ENCODE measurements at regions not wholly inside any gene's neighbourhood (a gene's known extent, or its start where the extent isn't known, plus 50 kb on each side); places are given as distances from the start of the nearest gene placed in this dataset.

DNA sequence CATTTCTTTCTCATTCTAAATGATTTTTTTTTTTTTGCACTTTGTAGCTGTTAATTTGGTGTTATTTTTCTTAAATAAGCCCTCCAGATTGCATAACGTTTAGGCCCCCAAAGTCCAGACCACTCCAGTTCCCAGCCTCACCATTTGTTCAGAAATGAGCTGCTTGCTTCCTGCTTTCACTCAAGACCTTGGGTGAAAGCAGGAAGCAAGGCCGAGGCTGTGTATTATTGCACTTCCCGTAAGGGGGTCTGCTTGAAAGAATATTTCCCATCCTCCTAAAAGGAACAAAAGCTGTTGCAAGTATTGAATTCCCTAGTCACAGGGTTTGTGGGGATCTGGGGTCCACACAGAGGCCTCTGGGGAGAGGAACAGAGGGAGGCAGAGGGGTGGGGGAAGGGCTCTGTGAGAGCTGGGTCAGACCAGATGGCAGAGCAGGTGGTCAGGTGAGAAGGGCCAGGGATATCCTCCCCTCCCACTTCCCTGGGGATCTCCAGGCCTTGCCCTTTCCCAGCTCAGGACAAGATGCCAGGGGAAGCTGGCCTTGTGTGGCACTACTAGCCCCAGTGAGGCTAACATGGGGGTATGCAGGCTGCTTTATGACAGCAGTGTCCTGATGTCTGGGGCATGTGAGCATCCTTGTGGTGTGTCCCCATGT, 51.6 kb upstream of the MYEOV start (continued):
- TF ChIP-seq, protein P1, sequence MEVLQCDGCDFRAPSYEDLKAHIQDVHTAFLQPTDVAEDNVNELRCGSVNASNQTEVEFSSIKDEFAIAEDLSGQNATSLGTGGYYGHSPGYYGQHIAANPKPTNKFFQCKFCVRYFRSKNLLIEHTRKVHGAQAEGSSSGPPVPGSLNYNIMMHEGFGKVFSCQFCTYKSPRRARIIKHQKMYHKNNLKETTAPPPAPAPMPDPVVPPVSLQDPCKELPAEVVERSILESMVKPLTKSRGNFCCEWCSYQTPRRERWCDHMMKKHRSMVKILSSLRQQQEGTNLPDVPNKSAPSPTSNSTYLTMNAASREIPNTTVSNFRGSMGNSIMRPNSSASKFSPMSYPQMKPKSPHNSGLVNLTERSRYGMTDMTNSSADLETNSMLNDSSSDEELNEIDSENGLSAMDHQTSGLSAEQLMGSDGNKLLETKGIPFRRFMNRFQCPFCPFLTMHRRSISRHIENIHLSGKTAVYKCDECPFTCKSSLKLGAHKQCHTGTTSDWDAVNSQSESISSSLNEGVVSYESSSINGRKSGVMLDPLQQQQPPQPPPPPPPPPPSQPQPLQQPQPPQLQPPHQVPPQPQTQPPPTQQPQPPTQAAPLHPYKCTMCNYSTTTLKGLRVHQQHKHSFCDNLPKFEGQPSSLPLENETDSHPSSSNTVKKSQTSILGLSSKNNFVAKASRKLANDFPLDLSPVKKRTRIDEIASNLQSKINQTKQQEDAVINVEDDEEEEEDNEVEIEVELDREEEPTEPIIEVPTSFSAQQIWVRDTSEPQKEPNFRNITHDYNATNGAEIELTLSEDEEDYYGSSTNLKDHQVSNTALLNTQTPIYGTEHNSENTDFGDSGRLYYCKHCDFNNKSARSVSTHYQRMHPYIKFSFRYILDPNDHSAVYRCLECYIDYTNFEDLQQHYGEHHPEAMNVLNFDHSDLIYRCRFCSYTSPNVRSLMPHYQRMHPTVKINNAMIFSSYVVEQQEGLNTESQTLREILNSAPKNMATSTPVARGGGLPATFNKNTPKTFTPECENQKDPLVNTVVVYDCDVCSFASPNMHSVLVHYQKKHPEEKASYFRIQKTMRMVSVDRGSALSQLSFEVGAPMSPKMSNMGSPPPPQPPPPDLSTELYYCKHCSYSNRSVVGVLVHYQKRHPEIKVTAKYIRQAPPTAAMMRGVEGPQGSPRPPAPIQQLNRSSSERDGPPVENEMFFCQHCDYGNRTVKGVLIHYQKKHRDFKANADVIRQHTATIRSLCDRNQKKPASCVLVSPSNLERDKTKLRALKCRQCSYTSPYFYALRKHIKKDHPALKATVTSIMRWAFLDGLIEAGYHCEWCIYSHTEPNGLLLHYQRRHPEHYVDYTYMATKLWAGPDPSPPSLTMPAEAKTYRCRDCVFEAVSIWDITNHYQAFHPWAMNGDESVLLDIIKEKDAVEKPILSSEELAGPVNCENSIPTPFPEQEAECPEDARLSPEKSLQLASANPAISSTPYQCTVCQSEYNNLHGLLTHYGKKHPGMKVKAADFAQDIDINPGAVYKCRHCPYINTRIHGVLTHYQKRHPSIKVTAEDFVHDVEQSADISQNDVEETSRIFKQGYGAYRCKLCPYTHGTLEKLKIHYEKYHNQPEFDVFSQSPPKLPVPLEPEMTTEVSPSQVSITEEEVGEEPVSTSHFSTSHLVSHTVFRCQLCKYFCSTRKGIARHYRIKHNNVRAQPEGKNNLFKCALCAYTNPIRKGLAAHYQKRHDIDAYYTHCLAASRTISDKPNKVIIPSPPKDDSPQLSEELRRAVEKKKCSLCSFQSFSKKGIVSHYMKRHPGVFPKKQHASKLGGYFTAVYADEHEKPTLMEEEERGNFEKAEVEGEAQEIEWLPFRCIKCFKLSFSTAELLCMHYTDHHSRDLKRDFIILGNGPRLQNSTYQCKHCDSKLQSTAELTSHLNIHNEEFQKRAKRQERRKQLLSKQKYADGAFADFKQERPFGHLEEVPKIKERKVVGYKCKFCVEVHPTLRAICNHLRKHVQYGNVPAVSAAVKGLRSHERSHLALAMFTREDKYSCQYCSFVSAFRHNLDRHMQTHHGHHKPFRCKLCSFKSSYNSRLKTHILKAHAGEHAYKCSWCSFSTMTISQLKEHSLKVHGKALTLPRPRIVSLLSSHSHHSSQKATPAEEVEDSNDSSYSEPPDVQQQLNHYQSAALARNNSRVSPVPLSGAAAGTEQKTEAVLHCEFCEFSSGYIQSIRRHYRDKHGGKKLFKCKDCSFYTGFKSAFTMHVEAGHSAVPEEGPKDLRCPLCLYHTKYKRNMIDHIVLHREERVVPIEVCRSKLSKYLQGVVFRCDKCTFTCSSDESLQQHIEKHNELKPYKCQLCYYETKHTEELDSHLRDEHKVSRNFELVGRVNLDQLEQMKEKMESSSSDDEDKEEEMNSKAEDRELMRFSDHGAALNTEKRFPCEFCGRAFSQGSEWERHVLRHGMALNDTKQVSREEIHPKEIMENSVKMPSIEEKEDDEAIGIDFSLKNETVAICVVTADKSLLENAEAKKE (CRISPR knock-in tag; IDR thresholded peaks at IDR 0.05): no peak
- TF ChIP-seq NANOG (IDR thresholded peaks at IDR 0.05; ENCODE audit: borderline replicate concordance) (no peak), POLR2AphosphoS5 (IDR thresholded peaks at IDR 0.05; ENCODE audit: low read depth) (no peak)

DNA sequence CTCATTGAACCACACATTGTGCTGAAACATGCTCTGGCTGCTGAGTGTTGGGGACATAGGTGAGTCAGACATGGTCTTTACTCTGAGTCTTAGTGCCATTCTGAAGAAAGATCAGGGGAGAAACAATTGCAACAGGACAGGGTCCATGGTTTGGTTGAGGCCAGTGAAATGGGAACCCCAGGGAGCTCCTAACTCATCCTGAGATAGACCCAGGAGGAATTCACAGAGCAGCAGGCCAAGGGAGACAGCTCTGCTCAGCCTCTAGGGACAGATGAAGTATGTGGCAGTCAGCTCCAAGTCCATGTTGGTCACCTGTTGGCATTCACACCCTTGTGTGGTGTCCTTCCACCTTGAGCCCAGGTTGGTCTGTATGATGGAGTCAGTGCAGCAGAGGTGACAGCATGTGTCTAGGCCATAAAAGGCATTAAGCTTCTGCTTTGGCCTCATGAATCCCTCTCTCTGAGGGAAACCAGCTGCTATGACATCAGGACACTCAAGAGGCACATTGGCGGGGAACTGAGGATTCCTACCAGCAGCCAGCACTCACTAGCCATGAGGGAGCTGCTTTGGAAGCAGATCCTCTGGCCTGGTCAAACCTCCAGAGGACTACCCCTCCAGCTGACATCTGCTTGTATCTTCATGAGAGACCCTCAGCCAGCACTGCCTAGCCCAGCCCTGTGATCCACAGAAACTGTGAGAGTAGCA, 50.3 kb upstream of the MYEOV start:
- H3K4me2 ChIP-seq: no peak overlapping the region
- H3K79me2 ChIP-seq (replicated peaks; ENCODE audit: insufficient read depth): no peaks in the 10 kb centered on the region
- no peaks in the 10 kb centered on the region for H3K36me3 ChIP-seq (ENCODE audit: insufficient read depth)
- H2AFZ ChIP-seq: no peak overlapping the region
- Mint-ChIP-seq H3K27ac (no peak overlapping the region), H3K36me3 (ENCODE audit: low read depth) (no peaks in the 10 kb centered on the region; the same call in 2 of the 3 replicates), H3K9me3 (peaks cover 3% of the 10 kb centered on the region; the same call in 1 of the 3 replicates), H3K27me3 (ENCODE audit: insufficient read depth, low read depth, poor library complexity) (peaks cover 11% of the 10 kb centered on the region), H3K4me1 (no peaks in the 10 kb centered on the region; the same call in 2 of the 3 replicates), H3K4me3 (no peak overlapping the region)
- no peaks in the 10 kb centered on the region for H4K20me1 ChIP-seq (replicated peaks; ENCODE audit: insufficient read depth)
- 0 out of 2 replicates have a peak, but pooled peaks cover 4% of the 10 kb centered on the region for H3K27me3 ChIP-seq (ENCODE audit: insufficient read depth)
- H3K4me3 ChIP-seq: no peak overlapping the region
- no peaks in the 10 kb centered on the region for H3F3A ChIP-seq (replicated peaks; ENCODE audit: low read depth)
- no peak overlapping the region for H3K27ac ChIP-seq (ENCODE audit: low read depth)
- no peak for ATAC-seq
- no peaks in the 10 kb centered on the region for H3K4me1 ChIP-seq (ENCODE audit: insufficient read depth)
- DNase-seq (ENCODE audit: low spot score): no peak
- TF ChIP-seq ZNF114 (CRISPR knock-in tag; IDR thresholded peaks at IDR 0.05) (no peak), STAT1 (IDR thresholded peaks at IDR 0.05; ENCODE audit: unreplicated experiment) (no peak), NANOG (IDR thresholded peaks at IDR 0.05; ENCODE audit: borderline replicate concordance) (no peak), JUNB (IDR thresholded peaks at IDR 0.05; ENCODE audit: unreplicated experiment) (no peak), CREB1 (CRISPR knock-in tag; IDR thresholded peaks at IDR 0.05; ENCODE audit: low read depth) (no peak), ZNF331 (CRISPR knock-in tag; IDR thresholded peaks at IDR 0.05; ENCODE audit: low read depth) (no peak)
- TF ChIP-seq, protein P2, sequence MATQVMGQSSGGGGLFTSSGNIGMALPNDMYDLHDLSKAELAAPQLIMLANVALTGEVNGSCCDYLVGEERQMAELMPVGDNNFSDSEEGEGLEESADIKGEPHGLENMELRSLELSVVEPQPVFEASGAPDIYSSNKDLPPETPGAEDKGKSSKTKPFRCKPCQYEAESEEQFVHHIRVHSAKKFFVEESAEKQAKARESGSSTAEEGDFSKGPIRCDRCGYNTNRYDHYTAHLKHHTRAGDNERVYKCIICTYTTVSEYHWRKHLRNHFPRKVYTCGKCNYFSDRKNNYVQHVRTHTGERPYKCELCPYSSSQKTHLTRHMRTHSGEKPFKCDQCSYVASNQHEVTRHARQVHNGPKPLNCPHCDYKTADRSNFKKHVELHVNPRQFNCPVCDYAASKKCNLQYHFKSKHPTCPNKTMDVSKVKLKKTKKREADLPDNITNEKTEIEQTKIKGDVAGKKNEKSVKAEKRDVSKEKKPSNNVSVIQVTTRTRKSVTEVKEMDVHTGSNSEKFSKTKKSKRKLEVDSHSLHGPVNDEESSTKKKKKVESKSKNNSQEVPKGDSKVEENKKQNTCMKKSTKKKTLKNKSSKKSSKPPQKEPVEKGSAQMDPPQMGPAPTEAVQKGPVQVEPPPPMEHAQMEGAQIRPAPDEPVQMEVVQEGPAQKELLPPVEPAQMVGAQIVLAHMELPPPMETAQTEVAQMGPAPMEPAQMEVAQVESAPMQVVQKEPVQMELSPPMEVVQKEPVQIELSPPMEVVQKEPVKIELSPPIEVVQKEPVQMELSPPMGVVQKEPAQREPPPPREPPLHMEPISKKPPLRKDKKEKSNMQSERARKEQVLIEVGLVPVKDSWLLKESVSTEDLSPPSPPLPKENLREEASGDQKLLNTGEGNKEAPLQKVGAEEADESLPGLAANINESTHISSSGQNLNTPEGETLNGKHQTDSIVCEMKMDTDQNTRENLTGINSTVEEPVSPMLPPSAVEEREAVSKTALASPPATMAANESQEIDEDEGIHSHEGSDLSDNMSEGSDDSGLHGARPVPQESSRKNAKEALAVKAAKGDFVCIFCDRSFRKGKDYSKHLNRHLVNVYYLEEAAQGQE (IDR thresholded peaks at IDR 0.05; ENCODE audit: unreplicated experiment): no peak
- H3K9me2 ChIP-seq (ENCODE audit: insufficient read depth): peaks cover 4% of the 10 kb centered on the region; the same call in 1 of the 2 replicates

Data from GM23338 (cell line).